NCI-H1417 (cell line): ENCODE measurements at regions not wholly inside any gene's neighbourhood (a gene's known extent, or its start where the extent isn't known, plus 50 kb on each side); places are given as distances from the start of the nearest gene placed in this dataset.
A peak's percentile ranks its signal among the peaks of the same experiment; 100 is the strongest.

Experiments used
- DNase-seq, 3 experiments: peaks; one replicate each; lab custom pipeline; 2025; lab: John Stamatoyannopoulos, UW

DNA sequence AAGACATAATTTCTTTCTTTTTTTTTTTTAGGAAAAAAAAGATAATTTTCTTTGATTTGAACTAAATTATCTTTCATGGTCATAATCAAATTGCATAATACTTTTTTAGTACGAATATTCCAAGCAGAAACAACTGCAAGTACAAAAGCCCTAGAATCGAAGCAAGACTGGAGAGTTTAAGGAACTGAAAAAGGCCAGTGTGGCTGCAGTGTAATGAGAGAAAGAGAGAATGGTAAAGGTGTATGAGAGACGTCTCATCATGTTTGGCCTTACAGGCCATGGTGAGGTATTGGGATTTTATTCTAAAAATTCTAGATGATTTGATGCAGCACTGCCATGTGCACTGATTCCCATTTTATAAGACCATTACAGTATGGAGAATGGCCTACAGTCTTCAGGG lies 180.9 kb downstream of the SUCNR1 start:
- DNase-seq = no peak

DNA sequence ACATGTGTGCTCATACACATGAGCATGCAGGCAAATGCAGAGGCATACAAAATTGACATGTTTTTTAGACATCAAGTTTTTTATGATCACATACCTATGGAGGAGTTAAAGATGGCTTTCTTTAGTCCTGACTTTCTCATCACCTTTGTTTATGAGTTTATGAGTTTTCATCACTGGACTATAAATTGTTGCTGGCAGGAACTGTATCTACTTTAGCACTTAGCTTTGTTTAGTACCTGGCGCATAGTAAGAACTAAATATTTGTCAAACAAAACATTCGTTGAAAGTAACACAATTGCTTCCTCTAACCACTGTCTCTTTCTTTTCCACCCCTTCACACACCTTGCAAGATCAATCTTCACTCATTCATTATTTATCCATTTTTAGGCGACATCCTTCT lies 182.6 kb downstream of the SUCNR1 start:
- peak in 1 of 3 experiments; percentile 31 for DNase-seq

- peak in 2 of 3 experiments; percentile 31 to 84 for DNase-seq
These were observed 183.0 kb downstream of the SUCNR1 start for GRCh38 chr3:152056481-152056880.

DNA sequence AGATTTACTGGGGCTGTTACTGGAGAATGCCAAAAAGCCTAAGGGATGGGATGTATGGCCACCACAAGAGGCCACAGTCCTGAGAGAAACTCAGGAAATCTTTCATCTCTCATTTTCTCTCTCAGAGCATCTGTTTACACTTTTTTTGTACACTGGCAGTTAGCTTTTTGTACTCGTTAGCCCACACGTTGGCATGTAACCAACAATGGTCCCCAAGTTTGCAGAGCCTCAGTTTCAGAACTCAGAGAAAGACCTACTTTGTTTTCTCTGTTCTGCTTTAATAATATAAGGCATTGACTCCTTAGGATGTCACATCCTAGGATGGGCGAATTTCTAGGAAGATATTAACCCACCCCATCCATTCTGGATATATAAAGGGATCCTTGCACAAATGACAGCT lies 183.5 kb downstream of the SUCNR1 start:
- no peak for DNase-seq

DNA sequence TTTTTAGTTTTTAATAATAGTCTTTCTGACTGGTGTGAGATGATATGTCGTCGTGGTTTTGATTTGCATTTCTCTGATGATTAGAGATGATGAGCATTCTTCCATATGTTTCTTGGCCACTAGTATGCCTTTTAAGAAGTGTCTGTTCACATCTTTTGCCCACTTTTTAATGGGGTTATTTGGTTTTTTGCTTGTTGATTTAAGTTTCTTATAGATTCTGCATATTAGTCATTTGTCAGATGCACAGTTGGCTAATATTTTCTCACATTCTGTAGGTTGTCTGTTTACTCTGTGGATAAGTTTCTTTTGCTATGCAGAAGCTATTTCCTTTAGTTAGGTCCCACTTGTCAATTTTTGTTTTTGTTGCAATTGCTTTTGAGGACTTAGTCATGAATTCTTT lies 185.4 kb downstream of the SUCNR1 start:
- DNase-seq = no peak

DNA sequence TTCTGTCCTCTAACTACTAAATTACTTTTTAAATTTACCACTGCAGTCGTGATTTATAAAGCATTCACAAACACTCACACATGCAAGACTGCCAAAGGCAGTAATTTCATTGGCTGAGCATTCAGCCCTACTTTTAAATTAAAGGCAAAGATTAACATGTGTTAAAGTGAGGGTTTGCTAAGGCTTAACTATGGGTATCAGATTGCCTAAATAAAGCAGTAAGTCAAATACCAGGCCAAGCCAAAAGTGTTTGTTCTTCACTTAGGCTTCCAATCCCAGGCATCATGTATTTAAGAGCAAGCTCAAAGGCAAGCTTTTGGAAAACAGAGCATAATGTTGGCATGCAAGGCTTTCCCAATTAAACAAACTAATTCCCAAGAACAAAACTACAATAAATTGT lies 187.3 kb downstream of the SUCNR1 start:
- DNase-seq = peak in 2 of 3 experiments; percentile 40 to 72

DNA sequence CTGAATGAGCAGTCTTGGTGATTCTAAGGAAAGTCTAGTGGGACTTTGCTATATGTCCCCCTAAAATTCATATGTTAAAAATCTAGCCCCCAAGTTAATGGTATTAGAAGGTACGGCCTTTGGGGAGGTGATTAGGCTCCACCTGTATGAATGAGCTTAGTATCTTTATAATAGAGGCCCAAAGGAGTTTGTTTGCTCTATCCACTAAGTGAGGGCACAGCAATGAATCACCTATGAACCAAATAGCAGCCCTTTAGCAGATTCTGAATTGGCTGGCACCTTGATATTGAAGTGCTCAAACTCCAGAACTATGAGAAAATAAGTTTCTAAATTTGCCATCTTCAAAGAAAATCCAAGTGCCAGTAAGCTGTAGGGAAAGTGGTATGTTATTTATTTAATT lies 187.9 kb downstream of the SUCNR1 start:
- peak in 2 of 3 experiments; percentile 39 to 64 for DNase-seq

GRCh38 chr3:152069871-152070270 lies 196.4 kb downstream of the SUCNR1 start:
- no peak for DNase-seq

GRCh38 chr3:152071315-152071714 lies 197.4 kb upstream of the MBNL1 start:
- DNase-seq = no peak

- DNase-seq = peak in 2 of 3 experiments; percentile 11 to 60
These were observed 196.8 kb upstream of the MBNL1 start for GRCh38 chr3:152071924-152072323.

DNA sequence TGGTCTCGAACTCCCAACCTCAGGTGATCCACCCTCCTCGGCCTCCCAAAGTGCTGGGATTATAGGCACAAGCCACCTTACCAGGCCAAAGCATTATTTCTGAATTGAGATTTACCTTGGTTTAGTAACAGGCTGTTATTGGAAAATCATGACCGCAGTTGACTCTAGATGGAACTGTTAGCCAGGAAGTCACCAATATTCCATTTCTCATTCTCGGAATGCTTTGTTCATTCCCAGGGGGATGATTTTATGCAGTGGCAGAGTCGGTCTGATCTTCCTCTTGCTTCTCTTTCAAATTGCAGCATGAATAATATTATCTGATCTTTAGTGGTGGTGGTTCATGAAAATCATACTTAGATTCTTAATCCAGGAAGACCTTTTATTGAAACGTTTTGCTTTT lies 195.5 kb upstream of the MBNL1 start:
- peak in 2 of 3 experiments; percentile 2 to 22 for DNase-seq

GRCh38 chr3:152076148-152076547 lies 192.6 kb upstream of the MBNL1 start:
- no peak for DNase-seq

- no peak for DNase-seq
These were observed 188.7 kb upstream of the MBNL1 start for GRCh38 chr3:152079980-152080379.

- DNase-seq = peak; percentile 73 to 97 (median 83)
These were observed 185.6 kb upstream of the MBNL1 start for GRCh38 chr3:152083135-152083534.

GRCh38 chr3:152084441-152085158 lies 184.1 kb upstream of the MBNL1 start:
- peak in 2 of 3 experiments; percentile 6 to 26 for DNase-seq

DNA sequence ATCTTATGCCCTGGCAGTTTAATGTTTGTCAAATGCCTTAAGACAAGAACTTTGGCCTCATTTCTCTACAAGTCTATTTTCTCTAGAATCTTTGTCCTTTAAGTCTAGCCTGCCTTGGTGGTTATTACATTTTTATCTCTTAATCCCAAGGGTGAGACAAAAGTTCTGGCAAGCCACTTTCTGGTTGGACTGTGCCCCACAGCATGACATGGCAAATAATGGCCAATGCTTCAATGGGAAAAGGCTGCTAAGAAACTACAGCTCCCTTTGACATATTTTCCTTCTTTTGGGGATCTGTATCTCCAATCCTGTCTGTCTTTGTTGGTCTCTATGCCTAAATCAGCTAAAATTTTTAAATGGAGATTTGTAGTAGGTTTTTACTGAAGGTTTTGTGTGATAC lies 181.6 kb upstream of the MBNL1 start:
- no peak for DNase-seq

GRCh38 chr3:152089528-152089927 lies 179.2 kb upstream of the MBNL1 start:
- no peak for DNase-seq

- DNase-seq = no peak
These were observed 177.0 kb upstream of the MBNL1 start for GRCh38 chr3:152091725-152092124.

GRCh38 chr3:152093901-152094300 lies 174.8 kb upstream of the MBNL1 start:
- no peak for DNase-seq

- no peak for DNase-seq
These were observed 174.3 kb upstream of the MBNL1 start for GRCh38 chr3:152094406-152094805.

GRCh38 chr3:152095472-152095871 lies 173.3 kb upstream of the MBNL1 start:
- DNase-seq = no peak

- DNase-seq = no peak
These were observed 172.3 kb upstream of the MBNL1 start for GRCh38 chr3:152096280-152096906.

GRCh38 chr3:152097120-152097519 lies 171.6 kb upstream of the MBNL1 start:
- no peak for DNase-seq

GRCh38 chr3:152097770-152098169 lies 171.0 kb upstream of the MBNL1 start:
- no peak for DNase-seq
